K562 (cell line): ENCODE measurements at regions not wholly inside any gene's neighbourhood (a gene's known extent, or its start where the extent isn't known, plus 50 kb on each side); places are given as distances from the start of the nearest gene placed in this dataset.

Experiments
- ATAC-seq: fragments of 200-7000 bp; cut with Tn5 transposase; 3 replicates; pipeline ENCODE4 v1.9.1; 2020; ENCODE audit warnings: moderate library complexity
- BruUV-seq: library from RNA; stranded (reverse); fragments of 400-500 nt; replicated peaks from 2 replicates; lab custom pipeline; 2021; lab: Mats Ljungman, UMichigan
- CTCF ChIA-PET: fragments of 300-600 bp; formaldehyde crosslinking; extraction: SDS; loops from one replicate; lab custom pipeline; 2021; ENCODE audit warnings: low intra/inter-chr PET ratio; lab: Yijun Ruan, JAX
- POLR2A ChIA-PET: fragments of 300-600, 350-650 bp; sonication (Branson Sonifier 250); formaldehyde crosslinking; extraction: SDS; loops from one replicate; lab custom pipeline; 2021; ENCODE audit warnings: antibody characterized with exemption, inconsistent platforms; lab: Yijun Ruan, JAX
- DNase-seq, 4 experiments: peaks; one replicate each; pipeline versions ENCODE4 v3.0.0 to v3.0.0-alpha.2; 2011 to 2018; ENCODE audit warnings: low spot score in 3 of 4, mixed read lengths in 3 of 4; ENCODE audit errors: extremely low read depth in 1 of 4
- FAIRE-seq: peaks from 2 replicates; lab custom pipeline; 2011; peaks lifted over from hg19 to GRCh38; lab: Jason Lieb, UNC
- H2AFZ ChIP-seq: 2 replicates; pipeline ENCODE4 v1.6.0; 2011; ENCODE audit warnings: low read depth, low read length, control low read depth, inconsistent platforms
- H3K27ac ChIP-seq: fragments of 200-600 bp; 3 replicates; pipeline ENCODE4 v1.8.0; 2011; ENCODE audit warnings: low read depth, mild to moderate bottlenecking, control low read depth, inconsistent platforms, low read length, moderate library complexity, mixed read lengths; ENCODE audit errors: extremely low read depth
- H3K27me3 ChIP-seq, 2 experiments: fragments of 300-600 bp in 1 of 2; 2 replicates in 1 of 2; 3 replicates in 1 of 2; pipeline versions ENCODE4 v1.6.0 to v1.8.0; 2011; ENCODE audit warnings: inconsistent platforms in 2 of 2, low read length in 2 of 2, mild to moderate bottlenecking in 1 of 2, mixed read lengths in 1 of 2, moderate library complexity in 1 of 2; ENCODE audit not compliant: control insufficient read depth in 2 of 2, insufficient read depth in 2 of 2
- H3K36me3 ChIP-seq: fragments of 300-600 bp; 3 replicates; pipeline ENCODE4 v1.8.0; 2011; ENCODE audit warnings: mild to moderate bottlenecking, low read length, inconsistent platforms; ENCODE audit not compliant: control insufficient read depth, insufficient read depth
- H3K4me1 ChIP-seq, 2 experiments: fragments of 200-600 bp in 1 of 2; replicated peaks in 1 of 2; 2 replicates in 1 of 2; 3 replicates in 1 of 2; pipeline versions ENCODE4 v1.5.1 to v1.8.0; 2011; ENCODE audit warnings: inconsistent platforms in 2 of 2, low read length in 2 of 2, mild to moderate bottlenecking in 1 of 2, mixed read lengths in 1 of 2, moderate library complexity in 1 of 2; ENCODE audit not compliant: control insufficient read depth in 2 of 2, insufficient read depth in 2 of 2
- H3K4me2 ChIP-seq: 2 replicates; pipeline ENCODE4 v1.6.1; 2011; ENCODE audit warnings: low read length, control low read depth, inconsistent platforms, mixed read lengths; ENCODE audit not compliant: insufficient read depth
- H3K4me3 ChIP-seq: fragments of 200-600 bp; sonication (generic), shearing (Covaris generic); 2 replicates; pipeline ENCODE4 v1.5.1; 2016; ENCODE audit warnings: control low read depth, inconsistent platforms
- H3K79me2 ChIP-seq: fragments of 200-600 bp; 3 replicates; pipeline ENCODE4 v1.8.0; 2011; ENCODE audit warnings: low read length, inconsistent platforms; ENCODE audit not compliant: control insufficient read depth, insufficient read depth
- H3K9ac ChIP-seq, 2 experiments: 2 replicates each; pipeline versions ENCODE4 v1.6.0 to v1.6.1; 2011; ENCODE audit warnings: low read depth in 2 of 2, low read length in 2 of 2, control low read depth in 1 of 2, inconsistent platforms in 1 of 2, mild to moderate bottlenecking in 1 of 2, mixed read lengths in 1 of 2; ENCODE audit not compliant: insufficient read depth in 1 of 2
- H3K9me1 ChIP-seq: one replicate; pipeline ENCODE4 v1.6.0; 2011; ENCODE audit warnings: inconsistent platforms, mild to moderate bottlenecking, low read length, moderate library complexity; ENCODE audit not compliant: control insufficient read depth, insufficient read depth
- H3K9me3 ChIP-seq: replicated peaks from 2 replicates; pipeline ENCODE4 v1.5.1; 2011; ENCODE audit warnings: low read depth, low read length, inconsistent platforms; ENCODE audit not compliant: control insufficient read depth, insufficient read depth
- H4K20me1 ChIP-seq: replicated peaks from 2 replicates; pipeline ENCODE4 v1.6.1; 2011; ENCODE audit warnings: low read length, inconsistent platforms, mixed read lengths; ENCODE audit not compliant: control insufficient read depth, insufficient read depth
- ARID2 ChIP-seq: fragments of 450-650 bp; IDR thresholded peaks from 2 replicates; pipeline ENCODE4 v1.6.1; 2017; ENCODE audit warnings: antibody characterized with exemption, mild to moderate bottlenecking
- BRF1 ChIP-seq: IDR thresholded peaks from 3 replicates; pipeline ENCODE4 v1.6.1; 2011; ENCODE audit warnings: borderline replicate concordance, mild to moderate bottlenecking; ENCODE audit not compliant: insufficient read length; ENCODE audit errors: extremely low read depth
- GABPB2 ChIP-seq: fragments of 250-450 bp; sonication (Bioruptor Pico); conservative IDR thresholded peaks from 2 replicates; pipeline ENCODE4 v1.5.1; 2021; ENCODE audit warnings: mild to moderate bottlenecking
- HOXB6 ChIP-seq: fragments of 250-450 bp; sonication (Bioruptor Pico); IDR thresholded peaks from 2 replicates; pipeline ENCODE4 v1.5.1; 2022; ENCODE audit warnings: mild to moderate bottlenecking, borderline replicate concordance
- NCOR1 ChIP-seq: fragments of 450-650 bp; IDR thresholded peaks from 2 replicates; pipeline ENCODE4 v1.6.1; 2016; ENCODE audit warnings: mild to moderate bottlenecking, moderate library complexity
- PRMT5 ChIP-seq: sonication (generic); formaldehyde crosslinking; IDR thresholded peaks from 2 replicates; pipeline ENCODE4 v1.5.0; 2020; ENCODE audit warnings: missing genetic modification reagents
- SAP30 ChIP-seq: fragments of 200-600 bp; sonication (generic); IDR thresholded peaks from 2 replicates; pipeline ENCODE4 v1.6.1; 2012; ENCODE audit warnings: borderline replicate concordance, low read depth, mild to moderate bottlenecking, moderate library complexity, low read length, control low read depth, inconsistent platforms; ENCODE audit not compliant: insufficient read depth, poor library complexity, severe bottlenecking
- SMAD4 ChIP-seq: fragments of 250-450 bp; sonication (Bioruptor Pico); conservative IDR thresholded peaks from 2 replicates; pipeline ENCODE4 v1.8.0; 2021; ENCODE audit warnings: inconsistent platforms, mild to moderate bottlenecking, moderate library complexity
- SMARCC2 ChIP-seq: fragments of 450-650 bp; IDR thresholded peaks from 2 replicates; pipeline ENCODE4 v1.6.1; 2017; ENCODE audit warnings: antibody characterized with exemption, moderate library complexity, mild to moderate bottlenecking, low read depth
- TOE1 ChIP-seq, 2 experiments: fragments of 450-650 bp in 1 of 2; sonication (generic) in 1 of 2; formaldehyde crosslinking in 1 of 2; IDR thresholded peaks; 2 replicates each; pipeline versions ENCODE4 v1.7.1 to v1.8.0; 2016 to 2022; ENCODE audit warnings: borderline replicate concordance in 2 of 2, mild to moderate bottlenecking in 2 of 2, antibody characterized with exemption in 1 of 2, inconsistent platforms in 1 of 2, low read depth in 1 of 2, missing genetic modification reagents in 1 of 2, moderate library complexity in 1 of 2
- U2AF2 ChIP-seq: fragments of 200-400 bp; formaldehyde crosslinking; optimal IDR thresholded peaks from 2 replicates; pipeline ENCODE3; 2017; ENCODE audit warnings: low read depth, mild to moderate bottlenecking, low read length
- WHSC1 ChIP-seq: IDR thresholded peaks from one replicate; pipeline ENCODE4 v1.6.1; 2012; ENCODE audit warnings: low read length, control low read depth, inconsistent platforms
- ZFP1 ChIP-seq: fragments of 450-650 bp; formaldehyde crosslinking; IDR thresholded peaks from 2 replicates; pipeline ENCODE4 v1.4.0; 2020; ENCODE audit warnings: mild to moderate bottlenecking, mixed read lengths
- ZKSCAN3 ChIP-seq: fragments of 250-450 bp; sonication (Bioruptor Pico); IDR thresholded peaks from 2 replicates; pipeline ENCODE4 v1.4.0; 2020
- ZNF311 ChIP-seq: fragments of 250-450 bp; sonication (Bioruptor Pico); IDR thresholded peaks from 2 replicates; pipeline ENCODE4 v1.4.0; 2020; ENCODE audit warnings: mild to moderate bottlenecking, moderate library complexity
- ZNF707 ChIP-seq: fragments of 250-450 bp; sonication (Bioruptor Pico); conservative IDR thresholded peaks from 2 replicates; pipeline ENCODE4 v1.8.0; 2022; ENCODE audit warnings: inconsistent platforms, mild to moderate bottlenecking, moderate library complexity
- in situ Hi-C: fragments of 300-500 bp; cut with MboI; formaldehyde crosslinking; loops from 4 replicates; pipeline ENCODE4 v1.15.0; 2018; ENCODE audit warnings: inconsistent platforms, mixed read lengths
- intact Hi-C: fragments of 100-400 bp; cut with micrococcal nuclease; formaldehyde crosslinking; loops from 2 replicates; pipeline ENCODE4 v1.14.2; 2022
- TF ChIP-seq, protein P1 (sequence below): sonication (generic); formaldehyde crosslinking; IDR thresholded peaks from 2 replicates; pipeline ENCODE4 v1.8.0; 2022; ENCODE audit warnings: missing genetic modification reagents, mild to moderate bottlenecking, borderline replicate concordance
- TF ChIP-seq, protein P2 (sequence below): sonication (generic); formaldehyde crosslinking; IDR thresholded peaks from 2 replicates; pipeline ENCODE4 v1.8.1; 2023; ENCODE audit warnings: mild to moderate bottlenecking, missing genetic modification reagents

DNA sequence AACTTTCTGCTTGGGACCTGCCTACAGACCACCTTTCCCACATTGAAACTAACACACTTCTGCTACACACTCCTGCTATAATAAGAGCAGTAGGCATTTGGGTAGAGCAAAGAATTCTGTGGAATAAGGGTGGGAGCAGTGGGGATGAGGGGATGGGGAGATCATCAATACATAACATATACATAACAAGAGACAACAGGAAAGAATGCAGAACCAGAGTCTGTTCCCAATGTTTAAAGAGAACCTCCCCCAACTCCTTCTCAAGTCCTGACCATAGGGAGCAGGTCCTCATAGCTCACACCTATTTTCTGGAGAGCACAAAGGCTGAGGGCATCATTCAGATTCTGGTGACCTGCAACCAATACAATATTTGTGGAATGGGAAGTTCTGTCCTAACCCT, 121.6 kb upstream of the BARHL2 start:
- no peak for FAIRE-seq
- POLR2A ChIA-PET = interaction anchor here (1.0 to 1.4 kb wide), 2 partner anchors 9 to 10 kb away, joined by 4 read pairs; no protein-coding TSS in a partner anchor
- H3K4me2 ChIP-seq = no peak overlapping the region
- H3K79me2 ChIP-seq = peaks cover 16% of the 10 kb centered on the region; the same call in 1 of the 3 replicates
- no TSS peak for BruUV-seq
- no peak overlapping the region for H3K4me3 ChIP-seq
- no peak overlapping the region for H2AFZ ChIP-seq
- H3K27ac ChIP-seq = no peak overlapping the region
- H3K4me1 ChIP-seq = peaks cover 0 to 12% of the 10 kb centered on the region in 2 experiments; a peak in 3 of 5 replicates
- no peak for ATAC-seq
- TF ChIP-seq ZFP1 (CRISPR knock-in tag) (no peak), PRMT5 (CRISPR knock-in tag) (no peak), HOXB6 (no peak), GABPB2 (CRISPR knock-in tag) (no peak), ZNF707 (CRISPR knock-in tag) (no peak), NCOR1 (no peak), ARID2 (no peak), U2AF2 (no peak), SMARCC2 (no peak), SAP30 (no peak), BRF1 (no peak), TOE1 (IDR thresholded peaks at IDR 0.05; ENCODE audit: borderline replicate concordance) (no peak), TOE1 (CRISPR knock-in tag; IDR thresholded peaks at IDR 0.05; ENCODE audit: borderline replicate concordance, low read depth) (no peak), ZNF311 (CRISPR knock-in tag) (no peak), SMAD4 (no peak), ZKSCAN3 (CRISPR knock-in tag) (no peak), WHSC1 (no peak)
- TF ChIP-seq, protein P1, sequence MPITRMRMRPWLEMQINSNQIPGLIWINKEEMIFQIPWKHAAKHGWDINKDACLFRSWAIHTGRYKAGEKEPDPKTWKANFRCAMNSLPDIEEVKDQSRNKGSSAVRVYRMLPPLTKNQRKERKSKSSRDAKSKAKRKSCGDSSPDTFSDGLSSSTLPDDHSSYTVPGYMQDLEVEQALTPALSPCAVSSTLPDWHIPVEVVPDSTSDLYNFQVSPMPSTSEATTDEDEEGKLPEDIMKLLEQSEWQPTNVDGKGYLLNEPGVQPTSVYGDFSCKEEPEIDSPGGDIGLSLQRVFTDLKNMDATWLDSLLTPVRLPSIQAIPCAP (CRISPR knock-in tag) = no peak
- TF ChIP-seq, protein P2, sequence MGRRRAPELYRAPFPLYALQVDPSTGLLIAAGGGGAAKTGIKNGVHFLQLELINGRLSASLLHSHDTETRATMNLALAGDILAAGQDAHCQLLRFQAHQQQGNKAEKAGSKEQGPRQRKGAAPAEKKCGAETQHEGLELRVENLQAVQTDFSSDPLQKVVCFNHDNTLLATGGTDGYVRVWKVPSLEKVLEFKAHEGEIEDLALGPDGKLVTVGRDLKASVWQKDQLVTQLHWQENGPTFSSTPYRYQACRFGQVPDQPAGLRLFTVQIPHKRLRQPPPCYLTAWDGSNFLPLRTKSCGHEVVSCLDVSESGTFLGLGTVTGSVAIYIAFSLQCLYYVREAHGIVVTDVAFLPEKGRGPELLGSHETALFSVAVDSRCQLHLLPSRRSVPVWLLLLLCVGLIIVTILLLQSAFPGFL (CRISPR knock-in tag) = no peak
- intact Hi-C loops = no loop called here
- no peaks in the 10 kb centered on the region for H3K27me3 ChIP-seq
- CTCF ChIA-PET = no interaction called here
- no peaks in the 10 kb centered on the region for H4K20me1 ChIP-seq
- no peak for DNase-seq
- no peaks in the 10 kb centered on the region; the same call in 1 of the 2 replicates for H3K9me3 ChIP-seq
- no peak overlapping the region for H3K9ac ChIP-seq
- H3K36me3 ChIP-seq = peaks cover 33% of the 10 kb centered on the region
- in situ Hi-C loops = no loop called here
- H3K9me1 ChIP-seq = no peaks in the 10 kb centered on the region
